Transverse colon (tissue), 3 donors: ENCODE measurements at regions not wholly inside any gene's neighbourhood (a gene's known extent, or its start where the extent isn't known, plus 50 kb on each side); places are given as distances from the start of the nearest gene placed in this dataset.

Experiments used
- CTCF ChIP-seq, 5 experiments: fragments of 200-600 bp in 3 of 5; fragments of 450-650 bp in 2 of 5; sonication (generic) in 3 of 5; IDR thresholded peaks; 1 replicate in 2 of 5; 2 replicates in 3 of 5; pipeline ENCODE4 v1.5.1; 2016 to 2017; ENCODE audit warnings: antibody characterized with exemption in 5 of 5, inconsistent platforms in 3 of 5, mild to moderate bottlenecking in 2 of 5, moderate library complexity in 1 of 5
- EP300 ChIP-seq: sonication (generic); formaldehyde crosslinking; IDR thresholded peaks from one replicate; pipeline ENCODE4 v1.6.1; 2017; ENCODE audit warnings: antibody characterized with exemption, low read depth
- POLR2A ChIP-seq: fragments of 450-650 bp; IDR thresholded peaks from one replicate; pipeline ENCODE4 v1.6.1; 2016; ENCODE audit warnings: antibody characterized with exemption, mild to moderate bottlenecking, moderate library complexity

- TF ChIP-seq CTCF (IDR thresholded peaks at IDR 0.05) (no peak), EP300 (no peak), POLR2A (no peak)
Observed at GRCh38 chr13:107534548-107534947, 680.8 kb downstream of the LIG4 start.
